A549 (cell line): ENCODE measurements at regions not wholly inside any gene's neighbourhood (a gene's known extent, or its start where the extent isn't known, plus 50 kb on each side); places are given as distances from the start of the nearest gene placed in this dataset.

Source experiments
- ATAC-seq, 2 experiments: fragments of 200-7000 bp in 1 of 2; fragments of >200 bp in 1 of 2; cut with Nextera tagmentation in 1 of 2; cut with Tn5 transposase in 1 of 2; 3 replicates each; pipeline versions ENCODE4 v1.8.0 to v1.9.1; 2018 to 2020; ENCODE audit warnings: mild to moderate bottlenecking in 1 of 2, moderate library complexity in 1 of 2
- CTCF ChIA-PET: fragments of 300-600 bp; sonication (Branson Sonifier 250); formaldehyde crosslinking; extraction: SDS; loops from one replicate; lab custom pipeline; 2021; ENCODE audit warnings: antibody characterized with exemption, inconsistent platforms; lab: Yijun Ruan, JAX
- POLR2A ChIA-PET: fragments of 350-600 bp; formaldehyde crosslinking; extraction: SDS; loops from one replicate; lab custom pipeline; 2021; ENCODE audit warnings: antibody characterized with exemption, inconsistent platforms; lab: Yijun Ruan, JAX
- DNase-seq, 2 experiments: peaks; one replicate each; pipeline versions ENCODE4 v3.0.0 to v3.0.0-alpha.2; 2011 to 2016; ENCODE audit warnings: low read depth in 1 of 2, low spot score in 1 of 2
- FAIRE-seq: peaks from 2 replicates; lab custom pipeline; 2011; peaks lifted over from hg19 to GRCh38; lab: Jason Lieb, UNC
- H3K27ac ChIP-seq, 2 experiments: fragments of >200 bp; sonication (Bioruptor Twin); formaldehyde crosslinking; 3 replicates each; pipeline ENCODE4 v1.5.1; 2016 to 2017
- H3K4me1 ChIP-seq: fragments of >200 bp; sonication (Bioruptor Twin); formaldehyde crosslinking; 3 replicates; pipeline ENCODE4 v1.6.1; 2016
- H3K4me2 ChIP-seq: fragments of >200 bp; sonication (Bioruptor Twin); formaldehyde crosslinking; 3 replicates; pipeline ENCODE4 v1.6.1; 2016
- H3K4me3 ChIP-seq: fragments of >200 bp; sonication (Bioruptor Twin); formaldehyde crosslinking; 3 replicates; pipeline ENCODE4 v1.5.1; 2016
- H3K9me3 ChIP-seq: fragments of >200 bp; sonication (Bioruptor Twin); formaldehyde crosslinking; 3 replicates; pipeline ENCODE4 v1.6.1; 2016
- ATOH8 ChIP-seq: fragments of 250-450 bp; sonication (Bioruptor Pico); IDR thresholded peaks from 2 replicates; pipeline ENCODE4 v1.5.0; 2020; ENCODE audit warnings: low read depth, mild to moderate bottlenecking, moderate library complexity
- BCL3 ChIP-seq: fragments of >200 bp; sonication (Bioruptor Twin); formaldehyde crosslinking; IDR thresholded peaks from 3 replicates; pipeline ENCODE4 v1.6.1; 2016
- BHLHE40 ChIP-seq: IDR thresholded peaks from 2 replicates; pipeline ENCODE4 v1.6.1; 2012; ENCODE audit warnings: low read depth, low read length, inconsistent platforms
- CHD4 ChIP-seq: fragments of 200-600 bp; sonication (generic); IDR thresholded peaks from 2 replicates; pipeline ENCODE4 v1.6.1; 2016; ENCODE audit warnings: antibody characterized with exemption, mild to moderate bottlenecking, borderline replicate concordance
- FOSL2 ChIP-seq, 2 experiments: fragments of 450-650 bp in 1 of 2; fragments of >200 bp in 1 of 2; sonication (Bioruptor Twin) in 1 of 2; formaldehyde crosslinking; IDR thresholded peaks; 2 replicates each; pipeline versions ENCODE4 v1.5.0 to v1.6.1; 2016 to 2020; ENCODE audit warnings: mild to moderate bottlenecking in 1 of 2, moderate library complexity in 1 of 2
- GATA3 ChIP-seq: IDR thresholded peaks from 2 replicates; pipeline ENCODE4 v1.6.1; 2012; ENCODE audit warnings: borderline replicate concordance
- HDAC2 ChIP-seq: fragments of 200-600 bp; sonication (generic); IDR thresholded peaks from 2 replicates; pipeline ENCODE4 v1.6.1; 2016
- HOXB13 ChIP-seq: fragments of 250-450 bp; sonication (Bioruptor Pico); IDR thresholded peaks from 2 replicates; pipeline ENCODE4 v1.5.0; 2020; ENCODE audit warnings: low read depth, mild to moderate bottlenecking, moderate library complexity
- HOXB5 ChIP-seq: fragments of 250-450 bp; sonication (Bioruptor Pico); IDR thresholded peaks from 2 replicates; pipeline ENCODE4 v1.5.0; 2020; ENCODE audit warnings: mild to moderate bottlenecking, moderate library complexity
- KDM1A ChIP-seq: fragments of 200-600 bp; sonication (generic); IDR thresholded peaks from 2 replicates; pipeline ENCODE4 v1.6.1; 2016; ENCODE audit warnings: low read depth, mild to moderate bottlenecking
- PHF8 ChIP-seq: fragments of 200-600 bp; sonication (generic); IDR thresholded peaks from 2 replicates; pipeline ENCODE4 v1.6.1; 2016; ENCODE audit warnings: low read depth, mild to moderate bottlenecking, antibody characterized with exemption, moderate library complexity, borderline replicate concordance
- POLR2A ChIP-seq: IDR thresholded peaks from 2 replicates; pipeline ENCODE4 v1.6.1; 2012; ENCODE audit warnings: mild to moderate bottlenecking, low read length
- RARB ChIP-seq: fragments of 250-450 bp; sonication (Bioruptor Pico); IDR thresholded peaks from 2 replicates; pipeline ENCODE4 v1.8.0; 2021; ENCODE audit warnings: mild to moderate bottlenecking, moderate library complexity
- RFX5 ChIP-seq: fragments of 450-650 bp; IDR thresholded peaks from 2 replicates; pipeline ENCODE4 v1.7.1; 2014; ENCODE audit warnings: antibody characterized with exemption, mild to moderate bottlenecking, moderate library complexity
- WGBS: methylation state at CpG from one replicate; pipeline ENCODE4 v1.1.6; 2017; ENCODE audit errors: missing lambda C conversion rate; 5-methylcytosine and 5-hydroxymethylcytosine counted together
- TF ChIP-seq, protein P1 (sequence below): fragments of >200 bp; sonication (Bioruptor Twin); formaldehyde crosslinking; IDR thresholded peaks from 2 replicates; pipeline ENCODE4 v1.6.1; 2016
- TF ChIP-seq, protein P2 (sequence below): fragments of 250-450 bp; sonication (Bioruptor Pico); IDR thresholded peaks from 2 replicates; pipeline ENCODE4 v1.5.0; 2021; ENCODE audit warnings: mild to moderate bottlenecking, moderate library complexity, borderline replicate concordance
- TF ChIP-seq, protein P3 (sequence below): fragments of 150-350 bp; IDR thresholded peaks from 2 replicates; pipeline ENCODE4 v1.6.1; 2014; ENCODE audit warnings: low read depth, mild to moderate bottlenecking, low read length
- TF ChIP-seq, protein P4 (sequence below): fragments of >200 bp; sonication (Bioruptor Twin); formaldehyde crosslinking; IDR thresholded peaks from 3 replicates; pipeline ENCODE4 v1.5.1; 2016

- TF ChIP-seq RFX5 (no peak), ATOH8 (no peak), BCL3 (no peak), PHF8 (no peak), BHLHE40 (no peak), CHD4 (no peak), POLR2A (no peak), HOXB5 (CRISPR knock-in tag) (no peak), KDM1A (no peak), GATA3 (no peak), HOXB13 (no peak), RARB (CRISPR knock-in tag) (no peak), HDAC2 (no peak)
- TF ChIP-seq, protein P1, sequence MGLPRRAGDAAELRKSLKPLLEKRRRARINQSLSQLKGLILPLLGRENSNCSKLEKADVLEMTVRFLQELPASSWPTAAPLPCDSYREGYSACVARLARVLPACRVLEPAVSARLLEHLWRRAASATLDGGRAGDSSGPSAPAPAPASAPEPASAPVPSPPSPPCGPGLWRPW: no peak
- TF ChIP-seq, protein P2, sequence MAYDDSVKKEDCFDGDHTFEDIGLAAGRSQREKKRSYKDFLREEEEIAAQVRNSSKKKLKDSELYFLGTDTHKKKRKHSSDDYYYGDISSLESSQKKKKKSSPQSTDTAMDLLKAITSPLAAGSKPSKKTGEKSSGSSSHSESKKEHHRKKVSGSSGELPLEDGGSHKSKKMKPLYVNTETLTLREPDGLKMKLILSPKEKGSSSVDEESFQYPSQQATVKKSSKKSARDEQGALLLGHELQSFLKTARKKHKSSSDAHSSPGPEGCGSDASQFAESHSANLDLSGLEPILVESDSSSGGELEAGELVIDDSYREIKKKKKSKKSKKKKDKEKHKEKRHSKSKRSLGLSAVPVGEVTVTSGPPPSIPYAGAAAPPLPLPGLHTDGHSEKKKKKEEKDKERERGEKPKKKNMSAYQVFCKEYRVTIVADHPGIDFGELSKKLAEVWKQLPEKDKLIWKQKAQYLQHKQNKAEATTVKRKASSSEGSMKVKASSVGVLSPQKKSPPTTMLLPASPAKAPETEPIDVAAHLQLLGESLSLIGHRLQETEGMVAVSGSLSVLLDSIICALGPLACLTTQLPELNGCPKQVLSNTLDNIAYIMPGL (CRISPR knock-in tag): no peak
- TF ChIP-seq, protein P3, sequence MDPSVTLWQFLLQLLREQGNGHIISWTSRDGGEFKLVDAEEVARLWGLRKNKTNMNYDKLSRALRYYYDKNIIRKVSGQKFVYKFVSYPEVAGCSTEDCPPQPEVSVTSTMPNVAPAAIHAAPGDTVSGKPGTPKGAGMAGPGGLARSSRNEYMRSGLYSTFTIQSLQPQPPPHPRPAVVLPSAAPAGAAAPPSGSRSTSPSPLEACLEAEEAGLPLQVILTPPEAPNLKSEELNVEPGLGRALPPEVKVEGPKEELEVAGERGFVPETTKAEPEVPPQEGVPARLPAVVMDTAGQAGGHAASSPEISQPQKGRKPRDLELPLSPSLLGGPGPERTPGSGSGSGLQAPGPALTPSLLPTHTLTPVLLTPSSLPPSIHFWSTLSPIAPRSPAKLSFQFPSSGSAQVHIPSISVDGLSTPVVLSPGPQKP: no peak
- TF ChIP-seq, protein P4, sequence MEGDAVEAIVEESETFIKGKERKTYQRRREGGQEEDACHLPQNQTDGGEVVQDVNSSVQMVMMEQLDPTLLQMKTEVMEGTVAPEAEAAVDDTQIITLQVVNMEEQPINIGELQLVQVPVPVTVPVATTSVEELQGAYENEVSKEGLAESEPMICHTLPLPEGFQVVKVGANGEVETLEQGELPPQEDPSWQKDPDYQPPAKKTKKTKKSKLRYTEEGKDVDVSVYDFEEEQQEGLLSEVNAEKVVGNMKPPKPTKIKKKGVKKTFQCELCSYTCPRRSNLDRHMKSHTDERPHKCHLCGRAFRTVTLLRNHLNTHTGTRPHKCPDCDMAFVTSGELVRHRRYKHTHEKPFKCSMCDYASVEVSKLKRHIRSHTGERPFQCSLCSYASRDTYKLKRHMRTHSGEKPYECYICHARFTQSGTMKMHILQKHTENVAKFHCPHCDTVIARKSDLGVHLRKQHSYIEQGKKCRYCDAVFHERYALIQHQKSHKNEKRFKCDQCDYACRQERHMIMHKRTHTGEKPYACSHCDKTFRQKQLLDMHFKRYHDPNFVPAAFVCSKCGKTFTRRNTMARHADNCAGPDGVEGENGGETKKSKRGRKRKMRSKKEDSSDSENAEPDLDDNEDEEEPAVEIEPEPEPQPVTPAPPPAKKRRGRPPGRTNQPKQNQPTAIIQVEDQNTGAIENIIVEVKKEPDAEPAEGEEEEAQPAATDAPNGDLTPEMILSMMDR: no peak
- Histone ChIP-seq H3K27ac (no peak overlapping the region), H3K4me1 (no peaks in the 10 kb centered on the region), H3K4me2 (no peak overlapping the region), H3K4me3 (no peak overlapping the region), H3K9me3 (no peaks in the 10 kb centered on the region)
- ChIA-PET POLR2A (no interaction called here), CTCF (no interaction called here)
- ATAC-seq (no peak), DNase-seq (no peak), FAIRE-seq (no peak)
- 2% methylated on average over 1 of the region's 1 CpG for WGBS
Measured at GRCh38 chr12:97016163-97016562, 109.1 kb downstream of the NEDD1 start.

DNA sequence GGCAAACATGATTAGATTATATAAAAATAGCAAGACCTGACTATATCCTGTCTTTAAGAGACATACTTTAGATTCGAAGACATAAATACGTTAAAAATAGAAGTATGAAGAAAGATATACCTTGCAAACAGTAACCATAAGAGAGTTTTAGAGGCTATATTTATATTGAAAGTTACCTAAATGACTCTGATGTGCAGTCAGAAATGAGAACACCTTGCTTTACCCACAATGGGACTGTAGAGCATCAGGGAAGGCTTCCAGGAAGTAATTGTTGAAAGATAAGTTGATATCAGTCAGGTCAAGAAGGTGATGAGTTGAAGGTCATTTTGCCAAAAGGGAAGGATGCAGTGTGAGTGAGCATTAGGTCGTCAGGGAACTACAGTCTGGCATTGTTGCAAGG is 110.2 kb downstream of the NEDD1 start:
- ChIA-PET POLR2A (no interaction called here), CTCF (no interaction called here)
- FAIRE-seq: no peak
- Histone ChIP-seq H3K27ac (no peak overlapping the region), H3K4me2 (no peak overlapping the region), H3K4me3 (no peak overlapping the region), H3K4me1 (no peaks in the 10 kb centered on the region), H3K9me3 (no peaks in the 10 kb centered on the region)
- 6% methylated on average over 3 of the region's 3 CpGs for WGBS
- no peak for ATAC-seq
- DNase-seq: no peak
- TF ChIP-seq FOSL2 (IDR thresholded peaks at IDR 0.05) (no peak), FOSL2 (CRISPR knock-in tag; IDR thresholded peaks at IDR 0.05) (no peak), HOXB13 (no peak)
